GM21447 (cell line): ENCODE measurements at regions not wholly inside any gene's neighbourhood (a gene's known extent, or its start where the extent isn't known, plus 50 kb on each side); places are given as distances from the start of the nearest gene placed in this dataset.

Experiments used
- ATAC-seq: cut with Tn5 transposase; IDR thresholded peaks from one replicate; pipeline ENCODE4 v1.9.1; 2021; ENCODE audit not compliant: unreplicated experiment

DNA sequence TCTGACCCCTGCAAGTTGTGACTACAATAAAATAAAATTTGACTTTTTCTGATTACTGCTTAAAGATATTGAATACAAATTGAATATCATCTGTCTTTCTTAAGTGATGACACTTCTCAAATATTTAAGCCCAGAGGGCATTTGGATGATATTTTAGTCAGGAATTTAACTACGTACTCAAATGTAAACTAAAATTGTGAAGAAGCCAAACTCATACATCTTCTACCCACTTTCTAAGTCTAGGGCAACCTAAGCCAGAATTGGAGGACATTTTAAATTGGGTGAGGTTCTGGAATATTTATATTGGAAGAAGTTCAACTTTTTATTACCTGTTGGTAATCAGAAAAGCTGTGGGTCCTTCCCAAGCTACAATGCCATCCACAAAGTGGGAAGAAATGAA is 149.1 kb upstream of the WDR11 start:
- no peak for ATAC-seq

DNA sequence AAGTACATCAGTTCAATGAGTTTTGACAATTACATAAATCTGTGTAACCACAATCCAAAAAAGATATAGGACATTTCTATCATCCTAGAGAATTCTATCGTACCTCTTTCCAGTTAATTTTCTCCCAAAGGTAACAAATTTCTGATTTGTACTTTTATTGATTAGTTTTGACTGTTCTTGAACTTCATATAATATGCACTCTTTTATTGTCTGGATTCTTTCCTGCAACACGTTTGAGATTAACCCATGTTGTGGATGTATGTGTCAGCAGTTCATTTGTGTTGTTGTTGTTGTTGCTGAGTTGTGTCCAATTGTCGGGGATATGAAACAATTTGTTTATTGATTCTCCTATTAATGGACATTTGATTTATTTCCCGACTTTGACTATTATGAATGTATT is 145.9 kb upstream of the WDR11 start:
- ATAC-seq, result no peak

DNA sequence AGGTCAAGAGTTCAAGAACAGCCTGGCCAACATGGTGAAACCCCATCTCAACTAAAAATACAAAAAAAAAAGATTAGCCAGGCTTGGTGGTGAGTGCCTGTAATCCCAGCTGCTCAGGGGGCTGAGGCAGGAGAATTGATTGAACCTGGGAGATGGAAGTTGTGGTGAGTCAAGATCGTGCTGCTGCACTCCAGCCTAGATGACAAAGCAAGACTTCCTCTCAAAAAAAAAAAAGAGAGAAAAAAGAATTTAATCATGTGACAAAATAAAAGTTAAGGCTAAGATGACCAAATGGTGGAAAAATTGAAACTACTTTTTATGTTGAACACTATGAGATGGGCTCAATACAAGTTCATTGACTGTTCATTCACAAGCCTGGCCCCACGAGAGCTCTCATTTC is 141.1 kb upstream of the WDR11 start:
- ATAC-seq, result no peak

DNA sequence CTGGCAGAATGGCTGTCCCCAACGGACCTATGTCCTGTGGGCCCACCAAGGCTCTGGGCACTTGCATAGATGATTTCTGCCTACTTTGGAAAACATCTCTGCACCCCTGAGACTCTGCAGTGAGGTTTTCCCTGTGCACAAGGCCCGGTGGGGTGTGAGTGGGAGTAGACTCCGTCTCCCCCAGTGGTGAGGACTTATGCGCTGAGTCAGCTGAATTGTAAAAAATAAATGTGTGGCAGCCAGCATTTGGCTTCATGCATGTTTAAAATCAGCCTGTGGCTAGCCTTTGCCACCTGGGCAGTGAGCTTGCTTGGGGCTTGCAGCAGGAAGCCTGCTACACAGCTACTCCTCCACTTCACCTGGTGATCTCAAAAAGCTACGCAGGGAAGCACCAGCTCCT is 139.3 kb upstream of the WDR11 start:
- ATAC-seq, result no peak

DNA sequence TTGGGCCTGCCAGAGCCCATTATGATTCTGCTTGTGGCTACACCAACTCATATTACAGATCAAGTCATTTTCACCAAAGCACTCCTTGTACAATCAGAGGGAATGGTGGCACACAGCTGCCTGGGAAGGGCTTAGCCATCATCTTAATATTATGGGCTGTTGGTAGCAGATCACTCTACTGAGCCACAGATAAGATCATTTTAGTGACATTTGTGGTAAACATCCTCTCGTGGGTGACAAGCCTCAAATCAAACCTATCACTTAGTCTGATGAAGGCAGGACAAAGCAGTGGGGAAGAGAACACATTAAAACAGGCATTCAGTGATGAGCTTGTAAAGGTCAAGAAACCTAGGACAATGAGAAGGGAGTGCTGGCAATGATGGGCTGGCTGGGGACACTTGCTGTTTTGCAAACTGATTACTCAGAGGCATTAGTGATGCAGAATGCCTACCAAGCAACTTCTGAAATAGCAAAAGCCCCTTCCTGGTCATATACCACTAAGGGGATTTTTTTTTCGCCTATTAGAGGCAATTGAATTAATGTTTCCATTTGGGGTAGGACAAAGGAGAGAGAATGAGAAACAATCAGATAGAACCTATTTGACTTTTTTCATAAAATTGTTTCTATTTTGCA is 137.5 kb upstream of the WDR11 start:
- no peak for ATAC-seq

DNA sequence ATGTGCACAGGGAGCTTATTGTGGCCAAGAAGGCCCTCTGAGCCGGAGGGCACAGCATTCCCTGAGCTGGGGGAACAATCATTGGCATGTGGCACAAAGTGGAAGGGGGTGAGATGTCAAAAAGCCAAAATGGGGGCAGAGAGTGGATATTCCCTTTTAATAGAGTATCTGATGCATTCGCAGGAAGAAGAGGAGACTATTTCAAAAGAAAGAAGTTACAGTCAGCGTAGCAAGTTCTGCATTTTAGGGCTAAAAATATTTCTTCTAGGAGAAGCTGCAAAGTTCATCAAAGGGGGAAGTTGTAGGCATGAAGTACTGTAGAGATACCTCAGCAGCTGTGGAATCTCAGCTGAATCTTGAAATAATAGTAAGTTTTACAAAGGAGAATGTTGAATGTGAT is 136.0 kb upstream of the WDR11 start:
- no peak for ATAC-seq

DNA sequence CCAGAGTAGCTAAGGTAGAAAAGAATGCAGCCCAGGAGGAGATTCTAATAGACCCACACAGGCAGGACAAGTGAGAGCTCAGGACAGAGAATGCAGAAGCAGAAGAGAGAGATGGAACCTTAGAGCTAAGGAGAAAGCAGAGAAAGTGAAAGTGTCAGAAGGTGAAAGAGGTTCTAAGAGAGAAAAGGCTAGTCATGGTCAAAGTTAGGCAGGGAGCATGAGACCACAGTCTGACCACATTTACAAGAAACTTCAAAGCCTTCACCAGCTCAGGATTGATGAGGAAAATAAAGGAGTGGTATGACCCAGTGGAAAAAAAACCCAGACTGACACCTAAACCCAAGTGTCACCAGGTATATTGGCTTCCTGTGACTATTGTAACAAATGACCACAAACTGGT is 131.8 kb upstream of the WDR11 start:
- peak; percentile 80 for ATAC-seq

DNA sequence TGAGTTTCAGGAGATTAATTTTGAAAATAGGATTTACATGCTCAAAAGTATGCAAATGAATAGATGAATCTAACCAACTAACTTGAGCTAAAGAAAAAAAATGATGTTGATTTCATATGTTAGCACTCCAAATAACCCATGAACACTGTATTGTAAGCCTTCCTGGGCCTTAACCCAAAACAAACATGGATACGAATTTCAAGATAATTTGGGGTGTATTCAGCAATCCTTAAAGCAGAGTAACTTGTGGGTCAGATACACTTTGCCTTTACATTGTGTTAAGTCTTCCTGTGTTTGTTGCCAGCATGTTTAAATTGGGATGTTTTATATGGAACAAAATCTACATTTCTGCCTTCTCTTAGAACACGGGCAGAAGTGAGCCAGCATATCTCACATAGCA is 124.2 kb upstream of the WDR11 start:
- no peak for ATAC-seq

DNA sequence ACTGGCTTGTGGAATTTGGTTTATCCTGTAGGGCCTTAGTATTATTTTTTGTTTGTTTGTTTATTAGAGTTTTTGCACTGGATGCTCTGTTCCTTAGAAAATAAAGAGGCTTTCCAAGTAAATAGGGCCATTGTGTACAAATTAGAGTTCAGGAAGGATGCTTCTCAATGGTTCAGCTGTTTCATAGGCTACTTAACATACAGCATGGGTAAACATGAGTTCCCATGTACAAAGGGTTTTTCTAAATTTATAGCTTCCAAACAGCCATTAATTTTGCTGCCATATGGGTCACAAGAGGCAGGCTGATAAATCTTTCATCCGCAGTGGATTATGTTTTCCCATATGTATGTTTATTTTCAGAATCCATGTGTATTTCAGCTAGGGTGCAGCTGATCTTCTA is 121.6 kb upstream of the WDR11 start:
- no peak for ATAC-seq

DNA sequence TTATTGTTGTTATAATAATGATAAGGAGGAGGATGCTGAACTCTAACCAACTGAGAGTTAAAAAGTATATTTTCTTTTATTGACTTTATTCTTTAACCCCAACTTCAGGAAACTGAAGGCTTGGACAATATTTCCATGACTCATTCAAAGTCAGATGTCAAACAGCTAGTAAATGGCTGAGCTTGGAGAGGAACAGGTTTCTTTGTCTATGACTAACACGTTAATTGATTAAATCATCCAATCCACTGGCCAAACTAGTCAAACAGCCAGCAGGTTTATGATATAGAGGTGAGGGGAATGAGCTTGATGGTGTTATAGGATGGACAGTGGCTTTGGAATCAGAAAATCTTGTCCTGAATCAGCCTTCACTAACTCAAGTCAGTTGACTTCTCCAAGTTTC is 119.1 kb upstream of the WDR11 start:
- ATAC-seq, result no peak

DNA sequence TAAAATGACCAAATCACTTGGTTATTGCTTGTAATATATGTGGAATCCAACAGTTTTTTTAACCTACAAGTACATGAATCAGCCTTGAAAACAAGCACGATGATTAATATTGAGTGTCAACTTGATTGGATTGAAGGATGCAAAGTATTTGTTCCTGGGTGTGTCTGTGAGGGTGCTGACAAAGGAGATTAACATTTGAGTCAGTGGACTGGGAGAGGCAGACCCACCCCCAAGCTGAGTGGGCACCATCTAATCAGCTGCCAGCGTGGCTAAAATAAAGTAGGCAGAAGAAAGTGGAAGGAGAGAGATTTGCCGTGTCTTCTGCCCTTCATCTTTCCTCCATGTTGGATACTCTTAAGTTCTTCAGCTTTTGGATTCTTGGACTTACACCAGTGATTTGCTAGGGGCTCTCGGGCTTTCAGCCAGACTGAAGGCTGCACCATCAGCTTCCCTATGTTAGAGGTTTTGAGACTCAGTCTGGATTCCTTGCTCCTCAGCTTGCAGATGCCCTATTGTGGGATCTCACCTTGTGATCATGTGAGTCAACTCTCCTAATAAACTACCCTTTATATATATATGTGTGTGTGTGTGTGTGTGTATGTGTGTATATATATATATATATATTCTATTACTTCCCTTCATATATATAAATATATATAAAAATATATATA is 118.4 kb upstream of the WDR11 start:
- no peak for ATAC-seq

DNA sequence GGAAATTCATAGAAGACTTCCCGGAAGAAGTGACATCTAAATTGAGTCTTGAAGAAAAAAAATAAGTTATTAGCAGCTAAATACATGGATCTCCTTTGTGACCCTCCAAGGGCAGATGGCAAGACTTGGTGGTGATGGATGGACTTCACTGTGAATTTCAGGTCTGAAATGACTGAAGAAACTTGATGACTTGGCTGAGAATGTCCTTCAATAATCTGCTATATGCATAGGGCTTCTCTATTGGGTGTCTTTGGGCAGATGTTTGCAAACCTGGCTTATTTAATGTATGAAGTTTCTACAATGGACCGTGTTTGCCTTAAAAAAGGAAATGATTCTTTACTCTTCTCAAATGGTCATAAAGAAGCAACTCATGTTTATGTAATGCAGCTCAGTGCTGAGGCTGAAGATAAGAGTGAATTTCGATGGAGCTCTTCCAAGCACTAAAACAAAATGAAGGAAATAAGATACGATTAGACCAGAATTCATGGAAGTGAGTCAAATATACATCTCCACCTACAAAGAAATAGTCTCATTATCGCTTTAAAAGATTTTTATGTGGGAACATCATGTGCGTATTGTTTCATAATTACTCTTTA is 116.6 kb upstream of the WDR11 start:
- no peak for ATAC-seq

DNA sequence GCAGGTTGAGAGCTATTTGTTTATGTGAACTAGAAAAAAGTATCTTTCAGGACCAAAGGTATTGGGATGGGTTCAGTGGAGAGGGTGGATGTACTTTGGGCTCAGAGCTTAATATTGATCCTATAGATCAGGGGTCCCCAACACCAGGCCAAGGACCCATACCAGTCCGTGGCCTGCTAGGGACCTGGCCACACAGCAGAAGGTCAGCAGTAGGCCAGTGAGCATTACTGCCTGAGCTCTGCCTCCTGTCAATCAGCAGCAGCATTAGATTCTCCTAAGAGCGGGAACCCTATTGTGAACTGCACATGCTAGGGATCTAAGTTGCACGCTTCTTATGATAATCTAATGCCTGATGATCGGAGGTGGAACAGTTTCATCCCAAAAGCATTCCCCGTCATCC is 115.8 kb upstream of the WDR11 start:
- no peak for ATAC-seq

DNA sequence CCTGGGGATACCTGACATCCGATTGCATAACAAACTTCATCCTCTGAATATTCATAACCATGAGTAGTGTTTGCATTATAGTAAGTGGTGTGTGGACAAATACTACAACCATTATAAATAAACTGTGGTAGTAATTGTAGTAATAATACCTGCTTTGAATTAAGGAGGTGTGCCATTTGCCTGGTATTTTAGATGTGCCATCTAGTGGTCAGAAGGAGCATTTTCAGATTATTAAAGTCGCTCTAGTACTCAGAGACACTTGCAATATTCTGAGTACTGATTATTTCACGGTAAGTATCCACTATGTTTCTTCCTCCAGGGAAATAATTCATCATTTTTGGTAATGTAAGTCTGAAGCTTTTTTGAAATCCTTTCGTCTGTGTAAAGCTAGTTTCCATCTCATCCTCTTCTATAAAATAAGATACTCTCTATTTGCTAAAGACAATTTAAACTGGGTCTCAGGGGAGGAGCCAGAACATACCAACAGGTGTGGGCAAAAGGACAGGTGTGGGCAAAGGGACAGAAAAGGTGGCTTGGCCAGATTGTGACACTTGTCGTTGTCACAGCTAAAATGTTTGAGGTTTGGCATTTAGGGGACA is 115.3 kb upstream of the WDR11 start:
- no peak for ATAC-seq

DNA sequence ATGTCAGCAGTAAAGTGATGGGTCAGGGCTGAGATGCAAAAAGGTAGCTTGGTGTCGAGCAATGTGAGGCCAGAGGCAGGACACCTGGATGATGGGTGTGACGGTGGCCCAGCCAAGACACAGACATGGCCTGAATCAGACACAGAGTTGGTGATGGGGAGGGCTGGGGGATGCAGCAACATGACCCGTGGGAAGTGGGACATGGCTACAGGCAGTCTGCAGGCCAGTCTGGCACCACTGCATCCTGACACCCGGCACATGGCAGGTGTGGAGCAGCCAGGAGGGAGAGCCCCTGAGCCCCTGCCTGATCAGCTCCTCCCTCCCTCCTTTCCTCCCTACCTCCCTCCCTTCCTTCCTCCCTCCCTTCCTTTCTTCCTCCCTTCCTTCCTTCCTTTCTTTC is 114.8 kb upstream of the WDR11 start:
- ATAC-seq, result no peak

DNA sequence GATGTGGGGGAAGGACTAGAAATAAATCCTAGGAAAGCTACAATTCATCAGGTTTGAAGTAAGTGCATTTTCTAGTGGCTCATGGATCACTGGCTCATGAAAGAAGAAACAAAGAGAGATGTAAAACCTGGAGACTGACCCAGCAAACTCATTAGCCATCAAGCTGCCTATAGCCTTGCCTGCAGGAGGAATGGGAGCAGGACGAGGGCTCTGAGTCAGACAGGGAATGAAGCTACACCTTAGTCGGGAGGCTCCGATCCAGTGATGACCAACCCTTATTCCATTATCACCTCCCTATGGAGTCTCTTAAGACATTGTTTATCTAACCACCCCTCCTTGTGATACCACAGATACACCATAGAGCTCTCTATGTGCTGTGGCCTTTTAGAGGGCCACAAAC is 112.5 kb upstream of the WDR11 start:
- ATAC-seq, result no peak

DNA sequence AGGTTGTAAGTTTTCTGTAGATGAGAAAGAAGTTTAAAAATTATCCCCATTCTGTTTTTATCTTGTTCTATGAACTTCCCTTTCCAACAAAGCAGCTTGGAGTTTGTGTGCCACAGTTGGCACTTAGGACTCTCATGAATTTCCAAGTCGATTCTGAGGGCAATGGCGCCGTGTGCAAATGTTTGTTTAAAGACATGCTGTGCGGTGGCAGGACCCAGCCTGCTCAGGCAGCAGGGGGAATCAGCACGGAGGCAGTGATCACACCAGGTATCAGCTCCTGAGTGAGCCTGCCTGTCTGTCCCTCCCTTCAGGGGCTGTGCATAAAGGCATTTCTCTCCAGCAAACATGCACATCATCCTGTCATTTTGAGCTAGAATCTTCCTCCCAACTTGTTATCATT is 109.8 kb upstream of the WDR11 start:
- ATAC-seq, result no peak

DNA sequence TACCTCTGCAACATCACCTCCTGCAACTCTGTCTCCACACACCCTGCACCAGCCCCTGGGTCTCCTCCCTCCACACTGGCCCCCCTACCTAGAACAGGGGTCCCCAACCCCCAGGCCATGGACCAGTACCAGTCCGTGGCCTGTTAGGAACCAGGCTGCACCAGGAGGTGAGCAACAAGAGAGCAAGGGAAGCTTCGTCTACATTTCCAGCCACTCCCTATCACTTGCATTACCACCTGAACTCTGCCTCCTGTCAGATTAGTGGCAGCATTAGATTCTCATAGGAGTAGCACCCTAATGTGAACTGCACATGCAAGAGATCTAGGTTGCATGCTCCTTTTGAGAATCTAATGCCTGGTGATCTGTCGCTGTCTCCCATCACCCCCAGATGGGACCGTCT is 108.8 kb upstream of the WDR11 start:
- no peak for ATAC-seq

DNA sequence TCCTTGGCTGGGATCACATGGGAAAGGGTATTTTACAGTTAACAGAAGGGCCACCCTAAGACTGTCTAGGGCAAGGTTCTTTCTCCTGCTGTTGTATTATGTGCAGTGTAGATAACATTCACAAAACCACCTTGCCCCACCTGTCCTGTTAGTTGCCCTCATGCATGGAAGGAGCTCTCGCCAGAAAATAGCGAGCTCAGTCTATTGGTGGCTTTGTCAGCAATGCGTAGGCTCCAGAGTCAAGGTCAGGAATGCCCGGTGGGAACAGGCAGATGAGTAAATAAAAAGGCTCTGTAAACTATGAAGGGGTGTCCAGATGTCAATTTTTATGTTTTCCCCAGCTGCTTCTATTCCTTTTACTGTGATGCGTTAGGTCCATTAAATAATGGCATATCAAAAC is 107.1 kb upstream of the WDR11 start:
- ATAC-seq, result no peak

DNA sequence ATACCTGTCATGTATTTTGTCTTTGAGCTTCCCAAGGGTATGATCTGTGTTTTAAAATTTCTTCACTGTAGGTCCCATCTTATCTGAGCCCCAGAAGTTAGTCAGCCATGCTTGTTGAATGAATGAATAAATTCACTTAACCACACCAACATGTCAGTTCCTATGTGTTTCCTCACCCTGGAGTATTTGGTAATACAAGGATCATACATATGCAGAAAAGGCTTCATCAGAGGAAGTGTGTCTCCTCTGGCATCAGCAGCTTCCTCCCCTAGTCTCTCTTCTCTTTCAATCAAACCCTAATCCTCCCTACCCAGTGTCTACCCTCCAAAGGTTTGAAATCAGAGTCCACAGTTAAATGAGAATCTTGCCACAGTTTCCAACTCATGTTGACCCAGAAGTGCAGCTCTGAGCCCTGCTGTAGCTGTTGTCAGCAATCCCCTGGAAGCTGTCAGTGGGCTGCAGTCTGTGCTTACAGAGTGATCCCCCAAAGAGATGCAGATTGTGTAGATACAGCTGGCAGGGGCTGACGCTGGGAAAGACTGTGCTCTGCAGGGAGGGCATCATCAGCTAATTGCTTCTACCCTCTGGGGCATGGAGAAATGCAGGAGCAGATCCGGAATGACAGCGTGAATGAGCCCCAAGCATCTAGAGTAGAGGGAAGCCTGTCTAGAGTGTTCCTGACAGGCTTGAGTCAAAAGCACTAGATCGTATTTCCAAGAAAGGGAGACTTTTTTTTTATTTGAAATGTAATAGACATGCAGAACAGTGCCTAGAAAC is 105.0 kb upstream of the WDR11 start:
- no peak for ATAC-seq

DNA sequence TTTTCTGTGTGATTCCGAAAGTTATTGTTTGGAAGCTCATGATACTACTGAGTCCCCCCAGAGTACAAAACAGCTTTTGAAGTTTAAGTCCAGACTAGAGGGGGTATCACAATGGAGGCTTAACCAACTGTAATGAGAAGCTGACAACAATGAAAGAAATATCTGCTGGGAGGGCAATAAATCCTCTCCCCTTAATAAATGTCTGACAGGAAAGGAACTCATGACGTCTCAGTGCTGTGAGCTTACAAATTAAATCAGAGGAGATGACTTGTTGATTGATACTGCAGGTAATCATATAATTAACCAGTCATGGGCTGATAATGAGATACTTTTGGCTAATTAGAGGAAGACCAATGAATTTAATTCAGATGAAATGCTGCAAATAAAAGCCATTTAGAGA is 102.6 kb upstream of the WDR11 start:
- ATAC-seq, result no peak

DNA sequence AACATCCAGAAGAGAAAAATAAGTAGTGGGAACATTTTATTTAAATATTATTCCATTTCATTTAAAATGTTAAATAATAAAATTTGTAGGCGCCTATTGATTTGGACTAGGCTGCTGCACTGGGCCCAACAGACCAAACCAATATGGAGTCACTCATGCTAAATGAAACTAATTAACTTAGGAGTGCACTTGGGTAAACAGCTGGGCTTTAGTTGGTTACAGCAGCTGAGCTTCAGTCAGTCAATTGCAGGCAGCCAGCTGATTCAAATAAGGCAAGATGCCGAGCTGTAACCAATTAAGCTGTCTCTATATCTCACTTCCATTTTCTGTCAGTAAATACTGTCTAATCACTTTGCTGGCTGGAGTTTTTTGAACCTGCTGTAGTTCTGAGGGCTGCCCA is 102.1 kb upstream of the WDR11 start:
- no peak for ATAC-seq
